GM13977 (cell line): ENCODE measurements at regions not wholly inside any gene's neighbourhood (a gene's known extent, or its start where the extent isn't known, plus 50 kb on each side); places are given as distances from the start of the nearest gene placed in this dataset.

Experiments
- DNase-seq: peaks from one replicate; pipeline ENCODE4 v3.0.0; 2012; ENCODE audit warnings: low spot score
- CTCF ChIP-seq: IDR thresholded peaks from 2 replicates; pipeline ENCODE4 v1.5.1; 2012; ENCODE audit warnings: mild to moderate bottlenecking, control low read depth; ENCODE audit not compliant: insufficient read depth; ENCODE audit errors: extremely low read depth, missing control alignments
- in situ Hi-C: fragments of 300-500 bp; cut with MboI; formaldehyde crosslinking; loops from one replicate; pipeline ENCODE4 v1.12.0; 2022; ENCODE audit warnings: low sequenced_read_pairs, low pct_unique_long_range_greater_than_20kb, mixed read lengths, inconsistent platforms; ENCODE audit not compliant: unreplicated experiment

- no peak for DNase-seq
- in situ Hi-C loops = no loop called here
- TF ChIP-seq CTCF = no peak
Observed at GRCh38 chr12:23434154-23434553, 515.3 kb downstream of the SOX5 start.

- no peak for TF ChIP-seq CTCF
- no peak for DNase-seq
- in situ Hi-C loops = no loop called here
Observed at GRCh38 chr12:23446746-23447145, 502.7 kb downstream of the SOX5 start.

GRCh38 chr12:23450810-23451209 lies 498.7 kb downstream of the SOX5 start:
- in situ Hi-C loops = no loop called here
- no peak for TF ChIP-seq CTCF
- DNase-seq = no peak

DNA sequence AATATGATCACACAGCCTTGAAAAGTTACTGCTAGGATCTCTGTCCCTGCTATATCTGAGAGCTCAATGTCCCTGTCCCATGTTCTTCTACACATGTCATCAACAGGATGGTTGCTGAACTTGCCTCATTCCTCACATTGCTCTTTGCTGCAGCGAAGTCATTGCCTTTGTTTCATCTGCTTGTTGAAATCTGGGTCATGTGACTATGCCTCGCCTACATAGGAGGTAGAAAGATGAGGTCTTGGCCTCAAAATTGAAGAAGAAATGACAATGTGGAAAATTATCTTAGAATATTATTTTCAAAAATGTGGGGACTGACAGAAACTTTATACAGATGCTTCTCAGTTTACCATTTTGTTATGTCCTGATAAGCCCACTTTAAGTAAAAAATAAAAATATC lies 494.2 kb downstream of the SOX5 start:
- DNase-seq = no peak
- TF ChIP-seq CTCF = no peak
- in situ Hi-C loops = no loop called here

GRCh38 chr12:23458640-23459039 lies 490.8 kb downstream of the SOX5 start:
- TF ChIP-seq CTCF = no peak
- no peak for DNase-seq
- in situ Hi-C loops = no loop called here

- no peak for TF ChIP-seq CTCF
- no peak for DNase-seq
- in situ Hi-C loops = no loop called here
Observed at GRCh38 chr12:23462546-23462945, 486.9 kb downstream of the SOX5 start.

DNA sequence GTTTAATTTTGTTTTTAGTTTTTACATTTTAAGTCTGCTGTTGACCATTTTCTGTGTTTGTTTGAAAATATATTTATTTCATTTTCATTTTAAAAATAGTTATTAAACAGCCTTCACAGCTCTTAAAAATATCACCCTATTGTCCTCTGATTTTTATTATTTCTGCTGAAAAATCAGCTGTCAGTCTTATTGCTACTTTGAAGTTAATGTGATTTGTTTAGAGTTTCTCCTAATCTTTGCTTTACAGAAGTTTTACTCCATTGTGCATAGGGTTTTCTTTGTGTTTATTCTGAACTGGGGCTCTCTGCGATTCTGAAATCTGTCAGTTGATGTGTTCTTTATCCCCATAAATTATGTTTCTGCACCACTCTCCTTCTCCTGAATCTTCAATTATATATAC lies 486.3 kb downstream of the SOX5 start:
- no peak for DNase-seq
- no peak for TF ChIP-seq CTCF
- in situ Hi-C loops = no loop called here
